ENCODE measurements at regions not wholly inside any gene's neighbourhood (a gene's known extent, or its start where the extent isn't known, plus 50 kb on each side); places are given as distances from the start of the nearest gene placed in this dataset.
"Not testable (repeated sequence)": the region's sequence is repeated elsewhere in the genome, so short reads cannot be mapped to it uniquely, and the experiment has no call there.

GRCh38 chr3:8353364-8353763, 148.3 kb upstream of the LMCD1 start:
- no peak for TF ChIP-seq CTCF (IDR thresholded peaks at IDR 0.05)
- TF ChIP-seq POLR2A (IDR thresholded peaks at IDR 0.05): no peak
- no peak for TF ChIP-seq POLR2AphosphoS5 (IDR thresholded peaks at IDR 0.05)
- no peak for TF ChIP-seq EP300 (IDR thresholded peaks at IDR 0.05)
- no peak for ATAC-seq (ENCODE audit: low FRiP score in 2 of 2)
- Histone ChIP-seq H3K4me3 (no peak overlapping the region), H3K27me3 (no peaks in the 10 kb centered on the region), H3K9me3 (no peaks in the 10 kb centered on the region), H3K27ac (no peak overlapping the region), H3K36me3 (no peaks in the 10 kb centered on the region), H3K4me1 (peaks cover 0 to 11% (median 2%) of the 10 kb centered on the region in 4 donors)
- DNase-seq: no peak
- 89 to 93% methylated on average over 2 of the region's 2 CpGs for WGBS, 2 donors

GRCh38 chr3:8355346-8355745, 146.3 kb upstream of the LMCD1 start:
- Histone ChIP-seq H3K36me3 (no peaks in the 10 kb centered on the region), H3K27ac (no peak overlapping the region), H3K4me3 (no peak overlapping the region), H3K4me1 (peaks cover 0 to 11% (median 2%) of the 10 kb centered on the region in 4 donors), H3K9me3 (no peaks in the 10 kb centered on the region), H3K27me3 (no peaks in the 10 kb centered on the region)
- TF ChIP-seq POLR2AphosphoS5 (IDR thresholded peaks at IDR 0.05) (no peak), CTCF (IDR thresholded peaks at IDR 0.05) (no peak), POLR2A (IDR thresholded peaks at IDR 0.05) (no peak), EP300 (IDR thresholded peaks at IDR 0.05) (no peak)
- WGBS, 2 donors: 95 to 96% methylated on average over 1 of the region's 1 CpG
- no peak for DNase-seq
- no peak for ATAC-seq (ENCODE audit: low FRiP score in 2 of 2)

GRCh38 chr3:8356066-8356465, 145.6 kb upstream of the LMCD1 start:
- not testable (repeated sequence) for ATAC-seq (ENCODE audit: low FRiP score in 2 of 2); H3K27ac ChIP-seq

GRCh38 chr3:8357859-8358258, 143.8 kb upstream of the LMCD1 start:
- Histone ChIP-seq H3K27me3 (no peaks in the 10 kb centered on the region), H3K4me3 (no peak overlapping the region), H3K36me3 (no peaks in the 10 kb centered on the region), H3K4me1 (peaks cover 0 to 11% (median 2%) of the 10 kb centered on the region in 4 donors), H3K9me3 (no peaks in the 10 kb centered on the region), H3K27ac (peak overlapping the region in 1 of 4 donors; percentile 48)
- no peak for TF ChIP-seq POLR2AphosphoS5 (IDR thresholded peaks at IDR 0.05)
- TF ChIP-seq POLR2A (IDR thresholded peaks at IDR 0.05): no peak
- TF ChIP-seq CTCF (IDR thresholded peaks at IDR 0.05): no peak
- no peak for TF ChIP-seq EP300 (IDR thresholded peaks at IDR 0.05)
- DNase-seq (no peak), ATAC-seq (ENCODE audit: low FRiP score in 2 of 2) (no peak)
- 82 to 91% methylated on average over 7 of the region's 7 CpGs for WGBS, 2 donors

More at GRCh38 chr3:8356066-8356465, 145.6 kb upstream of the LMCD1 start:
- not testable (repeated sequence) for H3K27me3 ChIP-seq, H3K36me3 ChIP-seq, H3K9me3 ChIP-seq, H3K4me3 ChIP-seq, DNase-seq
- H3K4me1 ChIP-seq: peaks cover 0 to 11% (median 2%) of the 10 kb centered on the region in 4 donors

- Histone ChIP-seq H3K27ac (no peak overlapping the region), H3K36me3 (no peaks in the 10 kb centered on the region), H3K9me3 (no peaks in the 10 kb centered on the region), H3K27me3 (no peaks in the 10 kb centered on the region), H3K4me1 (peaks cover 0 to 11% (median 2%) of the 10 kb centered on the region in 4 donors), H3K4me3 (no peak overlapping the region)
- 91 to 100% methylated on average over 1 of the region's 1 CpG for WGBS, 2 donors
- DNase-seq (no peak), ATAC-seq (ENCODE audit: low FRiP score in 2 of 2) (no peak)
- TF ChIP-seq POLR2AphosphoS5 (IDR thresholded peaks at IDR 0.05) (no peak), EP300 (IDR thresholded peaks at IDR 0.05) (no peak), CTCF (IDR thresholded peaks at IDR 0.05) (no peak), POLR2A (IDR thresholded peaks at IDR 0.05) (no peak)
These were observed 142.5 kb upstream of the LMCD1 start for GRCh38 chr3:8359133-8359532.

Measured in upper lobe of left lung (tissue), 6 donors.